ENCODE measurements at regions not wholly inside any gene's neighbourhood (a gene's known extent, or its start where the extent isn't known, plus 50 kb on each side); places are given as distances from the start of the nearest gene placed in this dataset.

GRCh38 chr2:898319-898718, 52.3 kb upstream of the SNTG2 start:
- DNase-seq (ENCODE audit: low read depth): no peak

- DNase-seq (ENCODE audit: low read depth): no peak
Measured at GRCh38 chr2:897091-897490, 53.6 kb upstream of the SNTG2 start.

GRCh38 chr2:893311-893710, 57.3 kb upstream of the SNTG2 start:
- DNase-seq (ENCODE audit: low read depth): peak; percentile 25

GRCh38 chr2:892892-893291, 57.8 kb upstream of the SNTG2 start:
- no peak for DNase-seq (ENCODE audit: low read depth)

GRCh38 chr2:892401-892800, 58.2 kb upstream of the SNTG2 start:
- DNase-seq (ENCODE audit: low read depth): no peak

- no peak for DNase-seq (ENCODE audit: low read depth)
Measured at GRCh38 chr2:891734-892133, 58.9 kb upstream of the SNTG2 start.

- peak; percentile 53 for DNase-seq (ENCODE audit: low read depth)
Measured at GRCh38 chr2:890791-891190, 59.9 kb upstream of the SNTG2 start.

GRCh38 chr2:890214-890613, 60.4 kb upstream of the SNTG2 start:
- DNase-seq (ENCODE audit: low read depth): no peak

GRCh38 chr2:888906-889566, 61.6 kb upstream of the SNTG2 start:
- no peak for DNase-seq (ENCODE audit: low read depth)

- DNase-seq (ENCODE audit: low read depth): no peak
Measured at GRCh38 chr2:888211-888801, 62.3 kb upstream of the SNTG2 start.

- DNase-seq (ENCODE audit: low read depth): no peak
Measured at GRCh38 chr2:887639-888038, 63.0 kb upstream of the SNTG2 start.

GRCh38 chr2:886072-887022, 64.3 kb upstream of the SNTG2 start:
- no peak for DNase-seq (ENCODE audit: low read depth)

GRCh38 chr2:885230-886071, 65.2 kb upstream of the SNTG2 start:
- no peak for DNase-seq (ENCODE audit: low read depth)

- no peak for DNase-seq (ENCODE audit: low read depth)
Measured at GRCh38 chr2:883803-884748, 66.6 kb upstream of the SNTG2 start.

GRCh38 chr2:883260-883802, 67.3 kb upstream of the SNTG2 start:
- DNase-seq (ENCODE audit: low read depth): no peak

- no peak for DNase-seq (ENCODE audit: low read depth)
Measured at GRCh38 chr2:881204-881918, 69.3 kb upstream of the SNTG2 start.

- DNase-seq (ENCODE audit: low read depth): no peak
Measured at GRCh38 chr2:880201-880970, 70.3 kb upstream of the SNTG2 start.

GRCh38 chr2:879540-879939, 71.1 kb upstream of the SNTG2 start:
- no peak for DNase-seq (ENCODE audit: low read depth)

GRCh38 chr2:878245-878930, 72.3 kb upstream of the SNTG2 start:
- DNase-seq (ENCODE audit: low read depth): no peak

Measured in EH (cell line).